HG02973 (cell line): ENCODE measurements at regions not wholly inside any gene's neighbourhood (a gene's known extent, or its start where the extent isn't known, plus 50 kb on each side); places are given as distances from the start of the nearest gene placed in this dataset.
"Not testable (repeated sequence)": the region's sequence is repeated elsewhere in the genome, so short reads cannot be mapped to it uniquely, and the experiment has no call there.

ENCODE experiments used
- ATAC-seq: cut with Tn5 transposase; IDR thresholded peaks from one replicate; pipeline ENCODE4 v1.9.1; 2021; ENCODE audit warnings: moderate library complexity; ENCODE audit not compliant: unreplicated experiment

GRCh38 chr16:86948046-86948445 lies 369.1 kb downstream of the C16orf95 start:
- ATAC-seq = no peak

- no peak for ATAC-seq
Observed at GRCh38 chr16:86949116-86949515, 368.1 kb downstream of the C16orf95 start.

- no peak for ATAC-seq
Observed at GRCh38 chr16:86949630-86950029, 367.6 kb downstream of the C16orf95 start.

- no peak for ATAC-seq
Observed at GRCh38 chr16:86951041-86951822, 366.0 kb downstream of the C16orf95 start.

GRCh38 chr16:86951831-86952598 lies 365.2 kb downstream of the C16orf95 start:
- no peak for ATAC-seq

- ATAC-seq = no peak
Observed at GRCh38 chr16:86952769-86953168, 364.4 kb downstream of the C16orf95 start.

- no peak for ATAC-seq
Observed at GRCh38 chr16:86953631-86954391, 363.4 kb downstream of the C16orf95 start.

- no peak for ATAC-seq
Observed at GRCh38 chr16:86955136-86955855, 361.9 kb downstream of the C16orf95 start.

GRCh38 chr16:86956437-86956836 lies 360.8 kb downstream of the C16orf95 start:
- no peak for ATAC-seq

- not testable (repeated sequence) for ATAC-seq
Observed at GRCh38 chr16:86957662-86958198, 359.5 kb downstream of the C16orf95 start.

GRCh38 chr16:86958423-86958822 lies 358.8 kb downstream of the C16orf95 start:
- ATAC-seq = no peak

- ATAC-seq = no peak
Observed at GRCh38 chr16:86959091-86959651, 358.0 kb downstream of the C16orf95 start.

GRCh38 chr16:86959729-86960128 lies 357.5 kb downstream of the C16orf95 start:
- ATAC-seq = no peak

GRCh38 chr16:86960266-86960665 lies 356.9 kb downstream of the C16orf95 start:
- ATAC-seq = no peak

- no peak for ATAC-seq
Observed at GRCh38 chr16:86961171-86961601, 356.0 kb downstream of the C16orf95 start.

- ATAC-seq = no peak
Observed at GRCh38 chr16:86962259-86962658, 354.9 kb downstream of the C16orf95 start.

GRCh38 chr16:86962913-86963312 lies 354.3 kb downstream of the C16orf95 start:
- ATAC-seq = no peak

- ATAC-seq = no peak
Observed at GRCh38 chr16:86963600-86964575, 353.3 kb downstream of the C16orf95 start.

GRCh38 chr16:86964796-86965241 lies 352.4 kb downstream of the C16orf95 start:
- ATAC-seq = no peak
